GM10266 (cell line): ENCODE measurements at regions not wholly inside any gene's neighbourhood (a gene's known extent, or its start where the extent isn't known, plus 50 kb on each side); places are given as distances from the start of the nearest gene placed in this dataset.

Experiments used
- DNase-seq: peaks from one replicate; pipeline ENCODE4 v3.0.0; 2012; ENCODE audit errors: extremely low spot score
- CTCF ChIP-seq: IDR thresholded peaks from 2 replicates; pipeline ENCODE4 v1.5.1; 2012; ENCODE audit warnings: mild to moderate bottlenecking, low read depth; ENCODE audit not compliant: control insufficient read depth, insufficient read depth; ENCODE audit errors: missing control alignments

GRCh38 chr7:128191136-128191844, 49.8 kb upstream of the LEP start:
- no peak for DNase-seq
- no peak for TF ChIP-seq CTCF
